ENCODE measurements at regions not wholly inside any gene's neighbourhood (a gene's known extent, or its start where the extent isn't known, plus 50 kb on each side); places are given as distances from the start of the nearest gene placed in this dataset.

DNA sequence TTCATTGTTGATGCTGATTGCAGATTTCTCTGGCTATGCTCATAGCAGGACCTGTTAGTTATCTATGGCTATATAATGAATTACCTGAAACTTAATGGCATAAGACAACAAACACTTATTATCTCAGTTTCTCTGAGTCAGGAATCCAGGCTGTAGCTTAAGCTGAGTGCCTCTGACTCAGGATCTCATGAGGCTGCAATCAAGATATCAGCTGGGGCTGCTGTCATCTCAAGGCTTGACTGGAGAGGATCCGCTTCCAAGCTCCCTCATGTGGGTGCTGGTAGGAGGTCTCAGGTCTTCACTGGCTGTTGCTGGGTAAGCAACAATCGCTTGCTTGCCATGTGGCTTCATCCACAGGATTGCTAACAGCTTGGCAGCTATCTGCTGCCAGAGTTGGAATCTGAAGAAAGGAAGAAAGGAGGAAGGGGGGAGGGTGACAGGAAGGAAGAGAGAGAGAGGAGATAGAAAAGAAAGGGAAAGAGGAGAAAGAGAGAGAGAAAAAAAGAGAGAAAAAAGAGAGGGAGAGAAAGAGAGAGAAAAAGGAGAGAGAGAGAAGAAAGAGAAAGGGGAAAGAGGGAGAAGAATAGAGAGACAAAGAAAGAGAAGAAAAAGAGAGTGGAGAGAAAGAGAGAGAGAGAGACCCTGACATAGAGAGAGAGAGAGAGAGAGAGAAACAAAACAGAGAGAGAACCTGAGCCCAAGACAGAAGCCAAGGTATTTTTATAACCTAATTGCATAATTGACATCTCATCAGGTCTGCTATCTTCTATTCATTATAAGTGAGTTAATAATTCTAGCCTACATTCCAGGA lies 579.0 kb upstream of the BTBD3 start:
- no peak overlapping the region for H3K4me3 ChIP-seq (ENCODE audit: low read depth, poor library complexity, severe bottlenecking)
- TF ChIP-seq, protein P1, sequence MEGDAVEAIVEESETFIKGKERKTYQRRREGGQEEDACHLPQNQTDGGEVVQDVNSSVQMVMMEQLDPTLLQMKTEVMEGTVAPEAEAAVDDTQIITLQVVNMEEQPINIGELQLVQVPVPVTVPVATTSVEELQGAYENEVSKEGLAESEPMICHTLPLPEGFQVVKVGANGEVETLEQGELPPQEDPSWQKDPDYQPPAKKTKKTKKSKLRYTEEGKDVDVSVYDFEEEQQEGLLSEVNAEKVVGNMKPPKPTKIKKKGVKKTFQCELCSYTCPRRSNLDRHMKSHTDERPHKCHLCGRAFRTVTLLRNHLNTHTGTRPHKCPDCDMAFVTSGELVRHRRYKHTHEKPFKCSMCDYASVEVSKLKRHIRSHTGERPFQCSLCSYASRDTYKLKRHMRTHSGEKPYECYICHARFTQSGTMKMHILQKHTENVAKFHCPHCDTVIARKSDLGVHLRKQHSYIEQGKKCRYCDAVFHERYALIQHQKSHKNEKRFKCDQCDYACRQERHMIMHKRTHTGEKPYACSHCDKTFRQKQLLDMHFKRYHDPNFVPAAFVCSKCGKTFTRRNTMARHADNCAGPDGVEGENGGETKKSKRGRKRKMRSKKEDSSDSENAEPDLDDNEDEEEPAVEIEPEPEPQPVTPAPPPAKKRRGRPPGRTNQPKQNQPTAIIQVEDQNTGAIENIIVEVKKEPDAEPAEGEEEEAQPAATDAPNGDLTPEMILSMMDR (IDR thresholded peaks at IDR 0.05), result no peak
- no peak for TF ChIP-seq POLR2A (IDR thresholded peaks at IDR 0.05)
- intact Hi-C loops (cut with DNase I; ENCODE audit: low total_unique reads), result no loop called here
- no peak for DNase-seq (ENCODE audit: low spot score in 2 of 2)
- 77 to 82% methylated on average over 2 of the region's 2 CpGs for WGBS, 2 donors

DNA sequence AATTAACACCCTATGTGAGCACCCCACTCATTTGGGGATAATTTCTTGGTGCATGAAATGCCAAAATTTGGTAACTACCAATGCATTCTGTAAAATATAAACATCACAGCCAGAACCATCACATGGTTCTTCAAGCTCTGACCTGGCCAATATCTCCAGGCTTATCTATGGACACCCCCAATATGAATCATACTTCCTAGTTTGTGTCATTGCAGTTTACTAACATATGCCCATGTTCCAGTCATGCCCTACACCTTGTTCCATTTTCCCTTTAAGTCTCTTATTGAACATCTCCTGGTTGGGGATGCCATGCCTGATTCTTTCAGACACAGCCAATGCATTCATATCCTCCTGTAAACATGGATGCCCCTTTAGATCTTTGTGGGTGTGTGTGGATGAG lies 572.8 kb upstream of the BTBD3 start:
- no peak for TF ChIP-seq POLR2A (IDR thresholded peaks at IDR 0.05)
- TF ChIP-seq, protein P1 (IDR thresholded peaks at IDR 0.05), result no peak
- intact Hi-C loops (cut with DNase I; ENCODE audit: low total_unique reads), result no loop called here
- no peak overlapping the region for H3K4me3 ChIP-seq (ENCODE audit: low read depth, poor library complexity, severe bottlenecking)
- DNase-seq (ENCODE audit: low spot score in 2 of 2), result no peak

DNA sequence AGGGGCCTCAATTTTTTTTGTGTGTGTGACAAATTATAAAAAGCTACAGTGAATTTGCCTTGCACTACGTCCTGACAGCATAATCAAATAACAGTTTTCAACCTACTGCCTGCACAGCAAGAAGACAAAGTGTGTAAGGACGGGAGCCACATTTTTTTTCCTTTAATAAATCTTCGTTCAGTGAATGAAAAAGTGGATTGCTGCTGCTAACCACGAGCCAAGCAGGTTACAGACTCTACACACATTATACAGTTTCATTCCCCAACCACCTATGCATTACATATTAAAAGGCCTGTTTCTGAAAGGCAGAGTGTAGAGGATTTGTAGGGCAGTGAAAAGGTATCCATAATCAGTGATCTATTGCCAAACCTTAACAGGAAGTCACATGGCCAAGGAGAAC lies 570.0 kb upstream of the BTBD3 start:
- no peak for TF ChIP-seq POLR2A (IDR thresholded peaks at IDR 0.05)
- TF ChIP-seq, protein P1 (IDR thresholded peaks at IDR 0.05), result no peak
- intact Hi-C loops (cut with DNase I; ENCODE audit: low total_unique reads), result no loop called here
- no peak overlapping the region for H3K4me3 ChIP-seq (ENCODE audit: low read depth, poor library complexity, severe bottlenecking)
- 84% methylated on average over 4 of the region's 4 CpGs for WGBS, 2 donors
- DNase-seq (ENCODE audit: low spot score in 2 of 2), result no peak

DNA sequence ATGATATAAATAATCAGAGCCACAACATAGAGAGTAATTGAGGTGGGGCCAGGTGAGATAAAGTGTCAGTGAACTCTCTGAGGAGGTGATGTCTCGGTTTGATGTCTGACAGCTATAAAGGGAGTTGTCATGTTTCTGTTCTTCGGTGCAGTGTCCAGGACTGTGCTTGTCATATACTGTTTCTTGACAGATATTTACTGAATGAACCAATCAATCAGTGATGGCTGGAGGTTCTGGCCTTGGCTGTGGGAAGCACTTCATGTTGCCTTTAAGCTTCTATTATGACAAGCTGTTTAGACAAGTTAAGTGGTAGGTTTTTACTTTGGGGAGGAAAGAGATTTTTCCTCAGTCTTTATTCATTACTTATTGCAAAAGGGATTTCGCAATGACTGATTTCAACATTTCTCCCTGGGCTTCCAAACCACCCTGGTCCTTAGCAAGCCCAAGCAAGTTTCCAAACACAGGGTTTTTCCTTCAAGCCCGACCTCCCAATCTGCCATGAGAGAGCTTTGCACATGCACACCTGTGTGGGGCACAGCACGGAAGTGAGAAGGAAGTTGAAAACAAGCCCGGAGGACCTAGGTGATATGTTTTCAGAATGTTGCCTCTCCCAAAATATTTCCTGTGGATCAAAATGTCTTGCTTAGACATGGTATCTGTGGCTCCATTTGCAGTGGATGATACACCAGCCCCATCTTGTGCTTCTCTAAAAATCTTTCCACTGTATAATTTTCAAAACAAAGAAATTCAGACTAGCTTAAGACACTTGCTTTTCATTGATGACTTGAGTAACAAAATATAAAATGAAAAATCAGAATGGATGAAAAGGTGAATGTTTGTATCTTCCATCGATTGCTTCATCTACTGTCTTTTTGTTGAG lies 567.3 kb upstream of the BTBD3 start:
- peak in 1 of 2 donors; percentile 59 for DNase-seq (ENCODE audit: low spot score in 2 of 2)
- TF ChIP-seq, protein P1 (IDR thresholded peaks at IDR 0.05), result no peak
- no peak for TF ChIP-seq POLR2A (IDR thresholded peaks at IDR 0.05)
- no peak overlapping the region for H3K4me3 ChIP-seq (ENCODE audit: low read depth, poor library complexity, severe bottlenecking)
- intact Hi-C loops (cut with DNase I; ENCODE audit: low total_unique reads), result no loop called here
- 43 to 51% methylated on average over 7 of the region's 7 CpGs for WGBS, 2 donors

DNA sequence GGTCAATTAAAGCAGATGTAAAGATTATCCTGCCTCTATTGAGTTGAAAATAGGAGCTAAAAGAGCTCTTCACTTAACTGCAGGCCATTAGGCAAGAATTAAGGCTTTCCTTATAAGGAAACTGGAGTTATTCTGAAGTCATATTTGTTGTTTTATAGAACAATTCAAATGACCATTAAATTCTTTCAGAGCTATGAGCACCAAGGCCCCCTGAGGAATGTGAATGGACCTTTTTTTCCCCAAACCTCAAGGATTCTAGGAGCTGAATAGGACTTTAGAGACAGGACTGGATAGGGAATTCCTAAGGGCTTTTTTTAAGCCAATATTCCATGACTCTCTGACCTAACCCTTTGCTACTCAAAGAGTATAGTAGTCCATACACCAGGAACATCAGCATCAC lies 565.7 kb upstream of the BTBD3 start:
- intact Hi-C loops (cut with DNase I; ENCODE audit: low total_unique reads), result no loop called here
- TF ChIP-seq, protein P1 (IDR thresholded peaks at IDR 0.05), result no peak
- TF ChIP-seq POLR2A (IDR thresholded peaks at IDR 0.05), result no peak

More for the DNA sequence above, 565.7 kb upstream of the BTBD3 start:
- no peak for DNase-seq (ENCODE audit: low spot score in 2 of 2)
- no peak overlapping the region for H3K4me3 ChIP-seq (ENCODE audit: low read depth, poor library complexity, severe bottlenecking)

Measured in lower leg skin (tissue), 4 donors.